ENCODE measurements at regions not wholly inside any gene's neighbourhood (a gene's known extent, or its start where the extent isn't known, plus 50 kb on each side); places are given as distances from the start of the nearest gene placed in this dataset.

GRCh38 chr15:94535298-94536048 lies 304.1 kb downstream of the MCTP2 start:
- no peak for DNase-seq (ENCODE audit: low read depth)

GRCh38 chr15:94536549-94536948 lies 305.2 kb downstream of the MCTP2 start:
- no peak for DNase-seq (ENCODE audit: low read depth)

- DNase-seq (ENCODE audit: low read depth), result no peak
Measured at GRCh38 chr15:94538280-94538679, 306.9 kb downstream of the MCTP2 start.

GRCh38 chr15:94542391-94542790 lies 311.0 kb downstream of the MCTP2 start:
- DNase-seq (ENCODE audit: low read depth), result no peak

- DNase-seq (ENCODE audit: low read depth), result no peak
Measured at GRCh38 chr15:94546808-94547207, 315.4 kb downstream of the MCTP2 start.

- DNase-seq (ENCODE audit: low read depth), result no peak
Measured at GRCh38 chr15:94547711-94548110, 316.4 kb downstream of the MCTP2 start.

GRCh38 chr15:94555841-94556519 lies 324.6 kb downstream of the MCTP2 start:
- no peak for DNase-seq (ENCODE audit: low read depth)

- DNase-seq (ENCODE audit: low read depth), result no peak
Measured at GRCh38 chr15:94561036-94561689, 329.8 kb downstream of the MCTP2 start.

GRCh38 chr15:94563456-94563855 lies 332.1 kb downstream of the MCTP2 start:
- DNase-seq (ENCODE audit: low read depth), result no peak

- no peak for DNase-seq (ENCODE audit: low read depth)
Measured at GRCh38 chr15:94576889-94577533, 345.6 kb downstream of the MCTP2 start.

GRCh38 chr15:94579286-94579685 lies 347.9 kb downstream of the MCTP2 start:
- DNase-seq (ENCODE audit: low read depth), result no peak

- no peak for DNase-seq (ENCODE audit: low read depth)
Measured at GRCh38 chr15:94580211-94580885, 349.0 kb downstream of the MCTP2 start.

- no peak for DNase-seq (ENCODE audit: low read depth)
Measured at GRCh38 chr15:94582368-94582767, 351.0 kb downstream of the MCTP2 start.

GRCh38 chr15:94584833-94585244 lies 353.5 kb downstream of the MCTP2 start:
- no peak for DNase-seq (ENCODE audit: low read depth)

- DNase-seq (ENCODE audit: low read depth), result no peak
Measured at GRCh38 chr15:94586099-94586498, 354.7 kb downstream of the MCTP2 start.

- DNase-seq (ENCODE audit: low read depth), result no peak
Measured at GRCh38 chr15:94587113-94587512, 355.8 kb downstream of the MCTP2 start.

GRCh38 chr15:94588993-94589392 lies 357.6 kb downstream of the MCTP2 start:
- DNase-seq (ENCODE audit: low read depth), result no peak

GRCh38 chr15:94592495-94592894 lies 361.1 kb downstream of the MCTP2 start:
- no peak for DNase-seq (ENCODE audit: low read depth)

- no peak for DNase-seq (ENCODE audit: low read depth)
Measured at GRCh38 chr15:94596707-94597106, 365.3 kb downstream of the MCTP2 start.

GRCh38 chr15:94600505-94600904 lies 369.1 kb downstream of the MCTP2 start:
- DNase-seq (ENCODE audit: low read depth), result no peak

GRCh38 chr15:94602754-94603470 lies 371.6 kb downstream of the MCTP2 start:
- no peak for DNase-seq (ENCODE audit: low read depth)
